Lower leg skin (tissue), 4 donors: ENCODE measurements at regions not wholly inside any gene's neighbourhood (a gene's known extent, or its start where the extent isn't known, plus 50 kb on each side); places are given as distances from the start of the nearest gene placed in this dataset.

ENCODE experiments used
- DNase-seq, 2 donors: peaks; one replicate each; pipeline ENCODE4 v3.0.0-alpha.2; 2019; ENCODE audit warnings: low spot score in 2 of 2
- H3K4me3 ChIP-seq: fragments of 200-600 bp; sonication (generic); 2 replicates; pipeline ENCODE4 v1.5.1; 2017; ENCODE audit warnings: mild to moderate bottlenecking, low read depth; ENCODE audit not compliant: poor library complexity, severe bottlenecking
- POLR2A ChIP-seq, 2 donors: fragments of 450-650 bp; IDR thresholded peaks; one replicate each; pipeline ENCODE4 v1.6.1; 2016 to 2017; ENCODE audit warnings: antibody characterized with exemption in 2 of 2, mild to moderate bottlenecking in 1 of 2, moderate library complexity in 1 of 2
- WGBS, 2 donors: methylation state at CpG; one replicate each; pipeline ENCODE4 v1.1.5; 2018; 5-methylcytosine and 5-hydroxymethylcytosine counted together
- intact Hi-C: fragments of 100-400 bp; cut with DNase I; formaldehyde crosslinking; loops from one replicate; pipeline ENCODE4 v1.15.0; 2023; ENCODE audit warnings: low total_unique reads
- TF ChIP-seq, protein P1 (sequence below), 3 donors: fragments of 450-650 bp; IDR thresholded peaks; one replicate each; pipeline ENCODE4 v1.5.1; 2016; ENCODE audit warnings: antibody characterized with exemption in 3 of 3, mild to moderate bottlenecking in 3 of 3, moderate library complexity in 2 of 3

DNA sequence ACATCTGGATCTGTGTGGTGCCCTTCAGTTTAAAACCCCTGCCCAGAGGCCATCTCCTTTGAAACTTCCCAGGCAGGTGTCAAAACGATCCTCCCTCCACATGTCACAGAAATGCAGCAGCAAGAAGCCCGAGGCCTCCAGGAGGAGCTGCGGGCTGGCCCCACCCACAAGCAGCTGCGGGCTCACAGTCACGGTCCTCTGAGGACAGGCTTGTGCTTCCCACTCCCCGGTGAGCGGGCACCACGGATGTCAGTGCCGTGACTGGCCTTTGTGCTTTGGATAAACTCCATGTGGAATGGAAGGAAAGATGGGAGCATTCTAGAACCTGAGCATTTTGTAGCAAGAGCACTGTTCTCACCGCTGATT is 65.8 kb downstream of the SIK1 start:
- intact Hi-C loops = no loop called here
- no peak overlapping the region for H3K4me3 ChIP-seq
- TF ChIP-seq, protein P1, sequence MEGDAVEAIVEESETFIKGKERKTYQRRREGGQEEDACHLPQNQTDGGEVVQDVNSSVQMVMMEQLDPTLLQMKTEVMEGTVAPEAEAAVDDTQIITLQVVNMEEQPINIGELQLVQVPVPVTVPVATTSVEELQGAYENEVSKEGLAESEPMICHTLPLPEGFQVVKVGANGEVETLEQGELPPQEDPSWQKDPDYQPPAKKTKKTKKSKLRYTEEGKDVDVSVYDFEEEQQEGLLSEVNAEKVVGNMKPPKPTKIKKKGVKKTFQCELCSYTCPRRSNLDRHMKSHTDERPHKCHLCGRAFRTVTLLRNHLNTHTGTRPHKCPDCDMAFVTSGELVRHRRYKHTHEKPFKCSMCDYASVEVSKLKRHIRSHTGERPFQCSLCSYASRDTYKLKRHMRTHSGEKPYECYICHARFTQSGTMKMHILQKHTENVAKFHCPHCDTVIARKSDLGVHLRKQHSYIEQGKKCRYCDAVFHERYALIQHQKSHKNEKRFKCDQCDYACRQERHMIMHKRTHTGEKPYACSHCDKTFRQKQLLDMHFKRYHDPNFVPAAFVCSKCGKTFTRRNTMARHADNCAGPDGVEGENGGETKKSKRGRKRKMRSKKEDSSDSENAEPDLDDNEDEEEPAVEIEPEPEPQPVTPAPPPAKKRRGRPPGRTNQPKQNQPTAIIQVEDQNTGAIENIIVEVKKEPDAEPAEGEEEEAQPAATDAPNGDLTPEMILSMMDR (IDR thresholded peaks at IDR 0.05) = no peak
- no peak for TF ChIP-seq POLR2A (IDR thresholded peaks at IDR 0.05)
- 22 to 44% methylated on average over 10 of the region's 10 CpGs for WGBS, 2 donors
- peak in 1 of 2 donors; percentile 59 for DNase-seq

DNA sequence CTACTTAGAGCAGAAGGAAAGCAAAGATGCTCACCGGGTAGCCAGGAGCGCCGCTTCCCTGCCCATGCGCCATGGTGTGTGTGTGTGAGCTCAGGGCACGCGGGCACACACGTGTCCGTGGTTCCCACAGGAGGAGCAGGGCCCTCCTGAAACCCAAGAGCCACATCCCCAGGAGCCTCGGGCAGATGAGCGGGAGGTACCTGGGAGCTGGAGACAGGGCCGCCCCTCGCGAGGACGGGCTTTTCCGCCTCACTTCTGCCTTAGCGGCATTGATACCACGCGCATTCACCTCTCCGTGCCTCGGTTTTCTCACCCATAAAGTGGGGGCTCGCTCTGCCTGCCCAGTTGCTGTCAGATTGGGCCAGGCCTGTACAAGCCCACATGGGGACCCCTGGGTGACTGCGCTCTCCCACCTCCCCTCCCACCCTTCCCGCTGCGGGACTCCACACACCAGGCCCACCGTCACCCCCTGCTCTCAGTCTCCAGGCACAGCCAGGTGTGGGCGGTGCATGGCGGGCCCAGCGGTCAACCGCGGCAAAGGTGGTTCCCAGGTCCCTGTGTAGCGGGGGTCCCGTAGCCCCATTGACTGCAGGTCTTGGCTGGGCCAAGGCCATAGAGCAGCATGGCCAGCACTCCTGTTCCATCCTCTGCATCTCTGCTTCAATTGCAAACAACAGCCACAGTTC is 66.3 kb downstream of the SIK1 start:
- 89 to 91% methylated on average over 27 to 32 of the region's 32 CpGs for WGBS, 2 donors
- H3K4me3 ChIP-seq = no peak overlapping the region
- intact Hi-C loops = no loop called here
- DNase-seq = no peak
- no peak for TF ChIP-seq POLR2A (IDR thresholded peaks at IDR 0.05)
- TF ChIP-seq, protein P1 (IDR thresholded peaks at IDR 0.05) = no peak

DNA sequence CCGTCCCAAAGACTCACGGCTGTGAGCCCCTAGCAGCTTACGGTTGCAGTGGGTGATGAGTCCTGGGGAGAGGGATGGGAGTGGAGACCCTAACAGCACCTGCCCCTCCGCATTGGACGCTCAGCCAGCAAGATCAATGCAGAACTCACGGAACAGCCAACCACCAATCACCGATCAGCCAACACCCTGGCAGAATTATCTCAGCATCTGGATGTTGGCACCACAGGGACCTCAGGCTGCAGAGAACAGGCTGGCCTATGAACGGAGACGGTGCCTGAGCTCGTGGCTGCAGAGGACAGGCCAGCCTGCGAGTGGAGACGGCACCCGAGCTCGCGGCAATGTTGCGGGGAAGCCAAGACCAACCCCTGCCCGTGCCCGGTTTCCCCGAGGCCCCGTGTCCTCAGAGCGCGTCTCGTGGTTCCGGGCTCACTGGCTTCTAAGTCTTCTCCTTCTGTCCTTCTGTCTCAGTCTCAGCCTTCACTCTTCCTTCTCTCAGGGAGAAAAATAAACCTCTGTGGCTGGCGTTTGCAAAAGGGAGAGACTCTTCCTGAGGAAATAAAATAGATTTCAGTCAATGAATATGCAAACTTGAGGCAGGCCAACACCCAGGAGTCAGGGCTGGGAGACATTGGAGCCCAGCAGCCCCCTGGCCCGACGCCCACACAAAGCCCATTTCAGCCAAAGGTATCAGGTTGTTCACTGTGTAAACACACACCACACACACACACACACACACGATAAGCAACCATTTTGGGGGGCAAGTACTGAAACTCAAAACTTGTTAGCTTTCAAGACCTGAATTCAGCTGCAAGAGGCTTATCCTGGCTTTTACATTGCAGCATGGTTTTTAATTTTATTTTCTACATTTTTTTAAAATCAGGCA is 67.8 kb downstream of the SIK1 start:
- no peak for DNase-seq
- 43 to 45% methylated on average over 24 to 28 of the region's 28 CpGs for WGBS, 2 donors
- intact Hi-C loops = no loop called here
- no peak for TF ChIP-seq POLR2A (IDR thresholded peaks at IDR 0.05)
- TF ChIP-seq, protein P1 (IDR thresholded peaks at IDR 0.05) = no peak
- no peak overlapping the region for H3K4me3 ChIP-seq

DNA sequence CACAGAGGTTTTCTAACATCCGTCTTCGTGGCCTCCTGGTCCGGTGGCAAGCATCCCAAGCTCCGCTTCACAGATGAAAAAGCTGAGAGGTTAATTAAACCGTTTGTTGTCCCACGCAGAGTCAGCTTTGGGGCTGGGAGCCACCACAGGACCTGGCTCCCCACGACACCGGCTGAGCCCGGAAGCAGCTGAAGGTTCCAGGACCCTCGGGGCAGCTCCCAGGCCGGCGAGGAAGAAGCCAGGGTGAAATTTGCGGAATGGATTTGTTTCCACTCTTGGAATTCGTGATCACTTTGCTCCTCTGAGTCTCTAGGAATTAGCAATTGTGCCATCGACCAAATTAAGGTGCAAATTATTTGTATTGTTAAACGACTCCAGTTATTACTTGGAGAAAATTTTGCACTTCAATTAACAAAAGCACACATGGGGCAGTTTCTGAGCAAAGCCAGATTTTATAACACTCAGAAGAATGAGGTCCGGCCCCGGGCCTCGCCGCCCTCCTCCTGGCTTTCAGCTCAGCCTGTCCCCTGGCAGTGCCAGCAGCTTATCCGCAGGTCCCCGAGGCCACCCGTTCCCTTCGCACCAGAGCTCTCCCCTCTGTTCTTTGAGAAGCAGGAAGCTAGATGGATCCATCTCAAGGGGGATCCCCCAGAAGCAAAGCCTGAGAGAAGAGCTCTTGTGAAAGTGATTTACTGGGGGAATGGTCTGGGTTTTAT is 69.1 kb downstream of the SIK1 start:
- TF ChIP-seq, protein P1 (IDR thresholded peaks at IDR 0.05) = no peak
- TF ChIP-seq POLR2A (IDR thresholded peaks at IDR 0.05) = no peak
- intact Hi-C loops = no loop called here
- WGBS, 2 donors = 81 to 83% methylated on average over 24 of the region's 24 CpGs
- no peak overlapping the region for H3K4me3 ChIP-seq
- no peak for DNase-seq

DNA sequence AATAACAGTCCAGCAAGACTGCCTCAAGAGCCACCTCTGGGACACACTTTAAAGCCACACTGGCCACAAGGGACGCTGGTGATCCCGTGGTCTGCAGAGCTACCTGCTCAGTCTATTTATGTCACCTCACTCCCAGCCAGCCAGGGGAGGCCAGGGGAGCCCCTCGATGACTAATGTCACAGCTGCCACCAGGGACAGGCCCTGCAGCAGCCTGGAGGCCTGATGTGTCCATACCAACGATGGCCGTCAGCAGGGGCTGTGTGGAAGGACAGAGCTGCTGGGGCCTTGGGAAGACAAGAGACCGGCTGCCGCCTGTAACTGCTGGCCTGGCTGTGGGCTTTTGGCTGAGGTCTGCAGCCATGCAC is 71.0 kb downstream of the SIK1 start:
- WGBS, 2 donors = 83 to 93% methylated on average over 4 to 6 of the region's 7 CpGs
- no peak for DNase-seq
- intact Hi-C loops = no loop called here
- no peak overlapping the region for H3K4me3 ChIP-seq
- TF ChIP-seq, protein P1 (IDR thresholded peaks at IDR 0.05) = no peak
- no peak for TF ChIP-seq POLR2A (IDR thresholded peaks at IDR 0.05)
